RWPE2 (cell line): ENCODE measurements at regions not wholly inside any gene's neighbourhood (a gene's known extent, or its start where the extent isn't known, plus 50 kb on each side); places are given as distances from the start of the nearest gene placed in this dataset.

Experiments used
- ATAC-seq: fragments of 200-7000 bp; cut with Tn5 transposase; 3 replicates; pipeline ENCODE4 v1.9.1; 2021; ENCODE audit warnings: low read depth
- DNase-seq: peaks from one replicate; pipeline ENCODE4 v3.0.0-alpha.2; 2020; ENCODE audit warnings: low spot score
- H3K27ac ChIP-seq: fragments of 450-650 bp; 2 replicates; pipeline ENCODE4 v1.5.1; 2017; ENCODE audit warnings: mild to moderate bottlenecking; ENCODE audit not compliant: poor library complexity, severe bottlenecking
- H3K27me3 ChIP-seq: fragments of 250-450 bp; sonication (Bioruptor Pico); 2 replicates; pipeline ENCODE4 v1.5.1; 2021; ENCODE audit warnings: mild to moderate bottlenecking, moderate library complexity; ENCODE audit not compliant: insufficient read depth, poor library complexity, severe bottlenecking
- H3K36me3 ChIP-seq: fragments of 250-450 bp; sonication (Bioruptor Pico); 2 replicates; pipeline ENCODE4 v1.5.1; 2020; ENCODE audit warnings: low read depth, mild to moderate bottlenecking, moderate library complexity
- H3K4me1 ChIP-seq: fragments of 250-450 bp; sonication (Bioruptor Pico); 2 replicates; pipeline ENCODE4 v1.5.1; 2021; ENCODE audit warnings: mild to moderate bottlenecking, moderate library complexity; ENCODE audit not compliant: insufficient read depth, poor library complexity, severe bottlenecking
- H3K4me3 ChIP-seq: fragments of 250-450 bp; sonication (Bioruptor Pico); 2 replicates; pipeline ENCODE4 v1.5.1; 2021; ENCODE audit warnings: mild to moderate bottlenecking, moderate library complexity; ENCODE audit not compliant: severe bottlenecking
- H3K9me3 ChIP-seq: fragments of 250-450 bp; sonication (Bioruptor Pico); 2 replicates; pipeline ENCODE4 v1.5.1; 2021; ENCODE audit warnings: mild to moderate bottlenecking, moderate library complexity; ENCODE audit not compliant: severe bottlenecking
- TF ChIP-seq, protein P1 (sequence below): fragments of 450-650 bp; IDR thresholded peaks from one replicate; pipeline ENCODE4 v1.5.1; 2017; ENCODE audit warnings: mild to moderate bottlenecking, moderate library complexity; ENCODE audit not compliant: poor library complexity, severe bottlenecking

DNA sequence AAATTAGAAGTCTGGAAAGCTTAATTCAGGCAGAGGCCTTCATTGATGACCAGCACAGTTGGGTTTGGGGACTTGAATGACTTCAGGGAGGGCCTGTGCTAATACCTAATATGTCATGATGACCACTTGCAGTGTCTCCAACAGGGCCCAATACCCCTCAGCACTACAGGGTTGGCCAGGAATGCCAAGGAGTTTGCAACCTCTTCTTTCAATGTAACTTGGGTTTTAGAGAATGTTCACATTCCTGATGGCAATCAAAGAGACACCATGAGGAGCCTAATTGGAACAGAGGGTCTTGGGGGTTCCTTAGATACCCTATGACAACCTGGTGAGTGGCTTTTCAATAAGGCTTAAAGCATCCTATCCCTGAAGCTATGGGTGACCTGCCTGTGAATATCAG, 52.4 kb upstream of the ST8SIA3 start:
- Histone ChIP-seq H3K4me1 (no peaks in the 10 kb centered on the region), H3K4me3 (no peak overlapping the region)
- TF ChIP-seq, protein P1, sequence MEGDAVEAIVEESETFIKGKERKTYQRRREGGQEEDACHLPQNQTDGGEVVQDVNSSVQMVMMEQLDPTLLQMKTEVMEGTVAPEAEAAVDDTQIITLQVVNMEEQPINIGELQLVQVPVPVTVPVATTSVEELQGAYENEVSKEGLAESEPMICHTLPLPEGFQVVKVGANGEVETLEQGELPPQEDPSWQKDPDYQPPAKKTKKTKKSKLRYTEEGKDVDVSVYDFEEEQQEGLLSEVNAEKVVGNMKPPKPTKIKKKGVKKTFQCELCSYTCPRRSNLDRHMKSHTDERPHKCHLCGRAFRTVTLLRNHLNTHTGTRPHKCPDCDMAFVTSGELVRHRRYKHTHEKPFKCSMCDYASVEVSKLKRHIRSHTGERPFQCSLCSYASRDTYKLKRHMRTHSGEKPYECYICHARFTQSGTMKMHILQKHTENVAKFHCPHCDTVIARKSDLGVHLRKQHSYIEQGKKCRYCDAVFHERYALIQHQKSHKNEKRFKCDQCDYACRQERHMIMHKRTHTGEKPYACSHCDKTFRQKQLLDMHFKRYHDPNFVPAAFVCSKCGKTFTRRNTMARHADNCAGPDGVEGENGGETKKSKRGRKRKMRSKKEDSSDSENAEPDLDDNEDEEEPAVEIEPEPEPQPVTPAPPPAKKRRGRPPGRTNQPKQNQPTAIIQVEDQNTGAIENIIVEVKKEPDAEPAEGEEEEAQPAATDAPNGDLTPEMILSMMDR, result no peak

DNA sequence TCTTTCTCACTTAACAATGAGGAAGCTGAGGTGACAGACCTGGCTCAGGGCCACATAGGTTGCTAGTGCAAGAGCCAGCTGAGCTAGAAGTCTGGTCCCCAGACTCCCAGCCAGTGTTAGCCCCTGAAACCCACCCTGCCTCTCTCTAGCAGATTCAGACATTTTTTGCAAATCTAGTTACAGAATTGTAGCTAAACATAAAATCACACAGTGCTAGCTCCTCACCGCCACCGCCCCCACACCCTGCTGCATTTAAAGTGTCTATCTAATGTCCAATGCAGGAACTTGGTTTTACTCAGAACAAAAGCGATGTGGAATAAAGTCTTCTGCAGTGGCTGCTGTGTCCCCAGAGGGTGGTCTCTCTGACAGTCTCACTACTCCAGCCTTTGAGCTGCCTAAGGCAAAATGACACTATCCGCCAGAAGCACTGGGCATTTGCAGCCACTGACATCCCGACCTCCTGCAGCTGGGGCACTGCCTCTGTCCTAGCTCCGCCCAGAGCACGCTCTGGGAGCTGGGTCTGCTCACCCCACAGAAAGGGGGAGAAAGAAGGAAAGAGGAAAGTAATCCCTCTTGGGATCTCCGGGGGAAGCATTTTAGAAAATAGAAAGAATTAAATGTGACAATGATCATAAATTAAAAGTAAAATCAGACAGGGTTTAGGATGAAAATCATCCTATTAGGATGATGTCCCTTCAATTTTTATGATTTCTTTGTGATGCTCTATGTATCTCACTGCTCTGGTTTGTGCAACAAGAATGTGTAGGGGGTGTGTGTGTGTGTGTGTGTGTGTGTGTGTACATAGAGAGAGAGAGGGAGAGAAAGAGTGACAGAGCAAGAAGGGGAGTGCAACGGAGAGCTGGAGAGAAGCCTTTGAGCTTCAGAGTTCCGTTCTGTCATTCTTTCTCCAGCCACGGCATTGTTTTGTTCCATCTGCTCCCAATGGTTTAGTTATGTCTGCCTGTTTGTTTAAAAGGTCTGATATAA, 50.5 kb upstream of the ST8SIA3 start:
- Histone ChIP-seq H3K9me3 (no peaks in the 10 kb centered on the region), H3K4me1 (no peaks in the 10 kb centered on the region), H3K27me3 (no peaks in the 10 kb centered on the region), H3K36me3 (no peaks in the 10 kb centered on the region), H3K27ac (no peak overlapping the region), H3K4me3 (no peak overlapping the region)
- ATAC-seq, result no peak
- TF ChIP-seq, protein P1, result no peak
- no peak for DNase-seq

More for the DNA sequence above, 52.4 kb upstream of the ST8SIA3 start:
- Histone ChIP-seq H3K9me3 (no peaks in the 10 kb centered on the region), H3K27ac (no peak overlapping the region), H3K36me3 (no peaks in the 10 kb centered on the region), H3K27me3 (no peaks in the 10 kb centered on the region)
- no peak for DNase-seq
- no peak for ATAC-seq
